Activated T-cell treated with anti-CD3 and anti-CD28 coated beads, Interleukin-2, amount 50 U/mL, for 72 hours (primary cell): ENCODE measurements at regions not wholly inside any gene's neighbourhood (a gene's known extent, or its start where the extent isn't known, plus 50 kb on each side); places are given as distances from the start of the nearest gene placed in this dataset.
"Not testable (repeated sequence)": the region's sequence is repeated elsewhere in the genome, so short reads cannot be mapped to it uniquely, and the experiment has no call there.

Experiments
- ATAC-seq, 2 donors: fragments of 150-1000 bp; cut with Tn5 transposase; replicated peaks in 1 of 2; 2 replicates each; pipeline ENCODE4 v1.10.0; 2021; ENCODE audit warnings: moderate library complexity in 2 of 2, mild to moderate bottlenecking in 1 of 2
- DNase-seq, 2 donors: peaks; one replicate each; pipeline ENCODE4 v3.0.0; 2021 to 2022; ENCODE audit warnings: mixed read lengths in 1 of 2
- H3K27ac Mint-ChIP-seq: one replicate; pipeline ENCODE4 v1.8.0; 2022; ENCODE audit warnings: mild to moderate bottlenecking, moderate library complexity, mixed read lengths
- H3K27me3 Mint-ChIP-seq: one replicate; pipeline ENCODE4 v1.8.0; 2022; ENCODE audit warnings: low read depth, mixed read lengths
- H3K36me3 Mint-ChIP-seq, 2 donors: one replicate each; pipeline ENCODE4 v1.8.0; 2022; ENCODE audit warnings: mixed read lengths in 2 of 2, mild to moderate bottlenecking in 1 of 2; ENCODE audit not compliant: insufficient read depth in 2 of 2
- H3K4me1 Mint-ChIP-seq: one replicate; pipeline ENCODE4 v1.8.0; 2022; ENCODE audit warnings: low read depth, mixed read lengths
- H3K4me3 Mint-ChIP-seq, 2 donors: one replicate each; pipeline ENCODE4 v1.8.0; 2022; ENCODE audit warnings: mild to moderate bottlenecking in 2 of 2, mixed read lengths in 2 of 2, moderate library complexity in 2 of 2
- H3K9me3 Mint-ChIP-seq, 2 donors: one replicate each; pipeline ENCODE4 v1.8.0; 2022; ENCODE audit warnings: mixed read lengths in 2 of 2

- Mint-ChIP-seq H3K27me3 (no peaks in the 10 kb centered on the region), H3K4me1 (no peaks in the 10 kb centered on the region), H3K4me3 (no peak overlapping the region), H3K9me3 (peaks cover 10 to 20% of the 10 kb centered on the region in 2 donors), H3K27ac (no peak overlapping the region), H3K36me3 (peaks cover 6 to 11% of the 10 kb centered on the region in 2 donors)
- DNase-seq (no peak), ATAC-seq (no peak)
Measured at GRCh38 chr14:66003082-66003730, 483.0 kb upstream of the CCDC196 start.

- Mint-ChIP-seq H3K27ac (no peak overlapping the region), H3K4me3 (no peak overlapping the region)
Measured at GRCh38 chr14:66005900-66006434, 480.2 kb upstream of the CCDC196 start.

DNA sequence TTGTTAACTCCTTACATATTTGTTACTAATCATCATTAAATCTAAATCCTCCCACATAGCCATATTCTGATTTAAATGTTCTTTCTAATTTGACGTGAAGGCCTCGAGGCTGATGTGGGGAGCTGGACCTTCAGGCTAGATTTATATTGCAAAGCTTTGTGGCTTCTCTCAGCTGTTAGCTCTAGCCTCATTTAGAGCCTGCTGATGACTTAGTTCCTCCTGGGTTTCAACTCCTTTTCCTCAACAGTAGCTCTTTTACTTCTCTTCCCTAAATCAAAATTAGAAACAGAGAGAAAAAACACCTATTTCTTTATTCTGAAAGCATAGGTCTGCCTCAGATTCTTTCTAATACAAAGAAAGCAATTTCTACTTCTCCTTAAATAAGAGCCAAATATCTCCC is 477.5 kb upstream of the CCDC196 start:
- DNase-seq (no peak), ATAC-seq (no peak)
- Mint-ChIP-seq H3K4me3 (no peak overlapping the region), H3K36me3 (peaks cover 0 to 3% of the 10 kb centered on the region in 2 donors), H3K4me1 (peaks cover 7% of the 10 kb centered on the region), H3K27ac (no peak overlapping the region), H3K9me3 (peaks cover 2 to 4% of the 10 kb centered on the region in 2 donors), H3K27me3 (no peaks in the 10 kb centered on the region)

More at GRCh38 chr14:66005900-66006434, 480.2 kb upstream of the CCDC196 start:
- peaks cover 3 to 7% of the 10 kb centered on the region in 2 donors for H3K36me3 Mint-ChIP-seq
- no peak for DNase-seq
- no peaks in the 10 kb centered on the region for H3K4me1 Mint-ChIP-seq
- H3K9me3 Mint-ChIP-seq: peaks cover 7 to 9% of the 10 kb centered on the region in 2 donors
- no peak for ATAC-seq
- H3K27me3 Mint-ChIP-seq: no peaks in the 10 kb centered on the region

- Mint-ChIP-seq H3K9me3 (peaks cover 2 to 4% of the 10 kb centered on the region in 2 donors), H3K27me3 (no peaks in the 10 kb centered on the region), H3K27ac (no peak overlapping the region), H3K4me3 (no peak overlapping the region), H3K4me1 (peaks cover 7% of the 10 kb centered on the region), H3K36me3 (peaks cover 0 to 3% of the 10 kb centered on the region in 2 donors)
- ATAC-seq (no peak), DNase-seq (no peak)
Measured at GRCh38 chr14:66009089-66009488, 477.1 kb upstream of the CCDC196 start.

GRCh38 chr14:66010695-66011094 is 475.5 kb upstream of the CCDC196 start:
- Mint-ChIP-seq H3K36me3 (no peaks in the 10 kb centered on the region), H3K4me3 (no peak overlapping the region), H3K9me3 (no peaks in the 10 kb centered on the region), H3K27me3 (no peaks in the 10 kb centered on the region), H3K27ac (no peak overlapping the region), H3K4me1 (peaks cover 7% of the 10 kb centered on the region)
- DNase-seq (no peak), ATAC-seq (no peak)

DNA sequence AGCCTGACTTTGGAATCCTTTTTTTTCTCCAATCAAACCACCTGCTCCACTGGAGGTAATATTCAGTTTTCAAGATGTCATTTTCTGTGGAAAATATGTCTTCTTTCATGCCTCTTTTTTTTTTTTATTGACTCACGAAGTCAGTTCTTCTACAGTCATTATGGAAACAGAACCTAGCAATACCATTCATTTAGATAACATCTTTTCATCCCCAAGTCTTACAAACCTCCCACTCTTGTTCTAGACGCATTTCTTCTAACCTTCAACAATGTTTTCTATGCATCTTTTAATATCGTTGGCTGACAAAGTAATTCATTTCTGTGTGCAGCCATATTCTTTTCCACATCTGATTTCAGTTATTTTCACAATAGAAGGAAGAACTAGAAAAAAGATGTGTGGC is 474.3 kb upstream of the CCDC196 start:
- no peak for DNase-seq
- peaks cover 1 to 4% of the 10 kb centered on the region in 2 donors for H3K9me3 Mint-ChIP-seq
- H3K36me3 Mint-ChIP-seq: no peaks in the 10 kb centered on the region
- H3K27me3 Mint-ChIP-seq: no peaks in the 10 kb centered on the region
- peaks cover 7% of the 10 kb centered on the region for H3K4me1 Mint-ChIP-seq
- no peak overlapping the region for H3K4me3 Mint-ChIP-seq
- H3K27ac Mint-ChIP-seq: no peak overlapping the region
- ATAC-seq: peak in 1 of 2 donors; percentile 53

DNA sequence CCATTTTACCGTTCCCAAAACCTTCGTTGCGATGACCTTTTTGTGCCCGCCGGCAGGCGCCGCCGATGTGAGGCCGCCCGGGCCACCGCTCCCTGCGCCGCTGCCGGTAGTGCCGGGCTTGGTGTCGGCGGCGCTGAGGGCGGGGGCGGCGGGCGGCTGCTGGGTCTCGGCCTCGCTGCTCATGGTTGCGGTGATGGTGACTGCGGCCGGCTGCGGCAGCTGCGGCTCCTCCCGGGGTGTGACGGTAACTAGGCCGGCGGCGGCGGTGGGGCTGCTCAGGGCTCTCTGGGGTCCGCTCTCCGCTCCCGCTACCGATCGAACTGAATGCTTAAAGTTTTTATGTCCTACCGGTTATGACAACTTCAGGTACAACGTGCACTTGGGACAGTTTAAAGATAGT is 472.6 kb upstream of the CCDC196 start:
- DNase-seq, ATAC-seq, H3K27ac Mint-ChIP-seq, H3K4me1 Mint-ChIP-seq, H3K4me3 Mint-ChIP-seq, H3K36me3 Mint-ChIP-seq, H3K9me3 Mint-ChIP-seq, H3K27me3 Mint-ChIP-seq: not testable (repeated sequence)

- no peak for ATAC-seq
- peaks cover 1 to 4% of the 10 kb centered on the region in 2 donors for H3K9me3 Mint-ChIP-seq
- peaks cover 7% of the 10 kb centered on the region for H3K4me1 Mint-ChIP-seq
- DNase-seq: no peak
- H3K36me3 Mint-ChIP-seq: no peaks in the 10 kb centered on the region
- H3K27me3 Mint-ChIP-seq: no peaks in the 10 kb centered on the region
- no peak overlapping the region for H3K4me3 Mint-ChIP-seq
- H3K27ac Mint-ChIP-seq: no peak overlapping the region
Measured at GRCh38 chr14:66015071-66015780, 470.9 kb upstream of the CCDC196 start.

DNA sequence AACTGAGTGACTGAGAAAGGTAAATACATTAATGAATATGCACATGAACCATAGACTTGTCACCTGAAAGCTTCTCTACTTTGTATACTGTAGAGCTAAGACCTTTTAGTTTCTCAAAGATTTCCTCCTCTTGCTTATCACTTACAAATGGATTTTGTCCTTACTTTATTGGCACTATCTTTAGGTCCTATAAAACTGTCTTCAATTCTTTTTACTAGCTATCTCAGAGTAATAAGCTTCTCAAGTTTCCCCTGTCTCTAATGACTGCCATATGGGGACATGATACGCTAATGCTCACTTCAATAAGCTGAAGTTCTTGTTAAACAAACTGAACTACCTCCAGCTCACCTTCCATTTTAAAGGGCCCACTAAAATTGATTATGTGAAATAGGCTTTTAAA is 468.2 kb upstream of the CCDC196 start:
- H3K9me3 Mint-ChIP-seq: peaks cover 1 to 4% of the 10 kb centered on the region in 2 donors
- ATAC-seq (no peak), DNase-seq (no peak)
- no peaks in the 10 kb centered on the region for H3K36me3 Mint-ChIP-seq
- no peaks in the 10 kb centered on the region for H3K27me3 Mint-ChIP-seq
- H3K4me3 Mint-ChIP-seq: no peak overlapping the region
- no peaks in the 10 kb centered on the region for H3K4me1 Mint-ChIP-seq
- no peak overlapping the region for H3K27ac Mint-ChIP-seq

GRCh38 chr14:66022526-66022925 is 463.6 kb upstream of the CCDC196 start:
- no peaks in the 10 kb centered on the region for H3K9me3 Mint-ChIP-seq
- no peaks in the 10 kb centered on the region for H3K4me1 Mint-ChIP-seq
- H3K27ac Mint-ChIP-seq: no peak overlapping the region
- H3K36me3 Mint-ChIP-seq: no peaks in the 10 kb centered on the region
- no peak for DNase-seq
- no peaks in the 10 kb centered on the region for H3K27me3 Mint-ChIP-seq
- H3K4me3 Mint-ChIP-seq: no peak overlapping the region
- ATAC-seq: no peak

- no peaks in the 10 kb centered on the region for H3K4me1 Mint-ChIP-seq
- peaks cover 5% of the 10 kb centered on the region for H3K27me3 Mint-ChIP-seq
- H3K4me3 Mint-ChIP-seq: no peak overlapping the region
- ATAC-seq (no peak), DNase-seq (no peak)
- peaks cover 3 to 6% of the 10 kb centered on the region in 2 donors for H3K36me3 Mint-ChIP-seq
- peaks cover 2 to 6% of the 10 kb centered on the region in 2 donors for H3K9me3 Mint-ChIP-seq
- H3K27ac Mint-ChIP-seq: no peak overlapping the region
Measured at GRCh38 chr14:66025779-66026178, 460.4 kb upstream of the CCDC196 start.

DNA sequence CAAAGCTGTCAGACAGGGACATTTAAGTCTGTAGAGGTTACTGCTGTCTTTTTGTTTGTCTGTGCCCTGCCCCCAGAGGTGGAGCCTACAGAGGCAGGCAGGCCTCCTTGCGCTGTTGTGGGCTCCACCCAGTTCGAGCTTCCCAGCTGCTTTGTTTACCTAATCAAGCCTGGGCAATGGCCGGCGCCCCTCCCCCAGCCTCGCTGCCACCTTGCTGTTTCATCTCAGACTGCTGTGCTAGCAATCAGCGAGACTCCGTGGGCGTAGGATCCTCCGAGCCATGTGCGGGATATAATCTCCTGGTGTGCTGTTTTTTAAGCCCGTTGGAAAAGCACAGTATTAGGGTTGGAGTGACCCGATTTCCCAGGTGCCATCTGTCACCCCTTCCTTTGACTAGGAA is 454.2 kb upstream of the CCDC196 start:
- H3K27me3 Mint-ChIP-seq: peaks cover 10% of the 10 kb centered on the region
- not testable (repeated sequence) for H3K4me1 Mint-ChIP-seq, H3K4me3 Mint-ChIP-seq, ATAC-seq, H3K27ac Mint-ChIP-seq, DNase-seq
- peaks cover 8 to 12% of the 10 kb centered on the region in 2 donors for H3K9me3 Mint-ChIP-seq
- H3K36me3 Mint-ChIP-seq: peaks cover 11 to 15% of the 10 kb centered on the region in 2 donors

DNA sequence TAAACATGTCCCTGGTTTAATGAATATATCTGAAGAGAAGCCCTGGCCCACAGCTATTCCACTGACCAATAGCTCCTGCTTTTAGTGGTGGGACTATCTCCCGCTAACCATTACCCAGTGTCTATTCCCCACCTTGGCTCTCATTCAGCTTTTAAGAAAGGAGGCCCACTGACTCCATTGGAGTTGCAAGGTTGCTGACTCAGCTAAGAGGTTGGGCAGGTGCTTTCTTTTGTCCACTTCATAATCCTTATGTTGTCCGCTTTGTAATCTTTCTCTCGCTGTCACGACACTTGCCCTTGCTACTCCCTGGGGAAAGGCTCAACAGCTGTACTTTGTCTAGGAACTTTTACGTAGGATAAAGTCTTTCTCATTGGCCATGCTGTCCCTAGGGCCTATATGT is 453.4 kb upstream of the CCDC196 start:
- no peaks in the 10 kb centered on the region for H3K4me1 Mint-ChIP-seq
- H3K4me3 Mint-ChIP-seq: no peak overlapping the region
- peaks cover 11 to 15% of the 10 kb centered on the region in 2 donors for H3K36me3 Mint-ChIP-seq
- DNase-seq (no peak), ATAC-seq (no peak)
- peaks cover 8 to 12% of the 10 kb centered on the region in 2 donors for H3K9me3 Mint-ChIP-seq
- H3K27me3 Mint-ChIP-seq: peaks cover 10% of the 10 kb centered on the region
- H3K27ac Mint-ChIP-seq: no peak overlapping the region
